Dermis blood vessel endothelial cell (primary cell): ENCODE measurements at regions not wholly inside any gene's neighbourhood (a gene's known extent, or its start where the extent isn't known, plus 50 kb on each side); places are given as distances from the start of the nearest gene placed in this dataset.

Experiments
- DNase-seq: peaks from one replicate; pipeline ENCODE4 v3.0.0; 2010

DNA sequence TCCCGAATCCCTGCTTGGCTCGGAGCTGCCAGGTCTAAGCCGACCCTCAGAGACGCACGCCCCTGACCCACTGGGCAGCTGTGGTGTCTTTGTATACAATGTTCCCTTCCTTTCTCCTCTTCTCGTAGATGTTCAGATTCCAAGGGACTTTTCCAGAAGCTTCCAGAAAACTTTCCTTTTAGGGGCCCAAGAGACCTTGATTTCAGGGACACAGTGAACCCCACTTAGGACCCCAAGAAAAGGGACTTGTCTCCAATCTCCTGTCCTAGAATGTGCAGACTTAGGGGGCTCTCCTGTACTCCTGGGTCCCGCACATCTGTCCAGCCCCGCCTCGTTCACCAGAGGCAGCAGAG lies 103.5 kb downstream of the EDN3 start:
- no peak for DNase-seq

DNA sequence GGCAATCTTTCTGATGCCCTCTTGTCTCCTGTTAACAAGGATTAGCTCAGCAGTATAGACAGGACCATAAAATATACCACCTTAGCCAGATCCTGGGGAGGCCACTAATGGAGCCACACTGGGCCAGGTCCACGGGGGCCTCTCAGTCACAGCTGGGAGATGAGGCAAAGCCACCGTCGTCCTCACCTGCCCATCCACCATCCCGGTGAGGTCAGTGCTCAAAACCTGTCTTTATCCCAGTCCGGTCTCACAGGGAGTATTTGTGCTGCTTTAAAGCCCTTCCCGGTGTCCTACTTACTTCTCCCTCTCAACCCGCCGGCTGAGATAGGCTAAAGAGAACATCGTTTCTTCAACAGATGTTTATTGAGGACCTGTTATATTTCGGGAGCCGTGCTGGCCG lies 104.3 kb downstream of the EDN3 start:
- DNase-seq = no peak

DNA sequence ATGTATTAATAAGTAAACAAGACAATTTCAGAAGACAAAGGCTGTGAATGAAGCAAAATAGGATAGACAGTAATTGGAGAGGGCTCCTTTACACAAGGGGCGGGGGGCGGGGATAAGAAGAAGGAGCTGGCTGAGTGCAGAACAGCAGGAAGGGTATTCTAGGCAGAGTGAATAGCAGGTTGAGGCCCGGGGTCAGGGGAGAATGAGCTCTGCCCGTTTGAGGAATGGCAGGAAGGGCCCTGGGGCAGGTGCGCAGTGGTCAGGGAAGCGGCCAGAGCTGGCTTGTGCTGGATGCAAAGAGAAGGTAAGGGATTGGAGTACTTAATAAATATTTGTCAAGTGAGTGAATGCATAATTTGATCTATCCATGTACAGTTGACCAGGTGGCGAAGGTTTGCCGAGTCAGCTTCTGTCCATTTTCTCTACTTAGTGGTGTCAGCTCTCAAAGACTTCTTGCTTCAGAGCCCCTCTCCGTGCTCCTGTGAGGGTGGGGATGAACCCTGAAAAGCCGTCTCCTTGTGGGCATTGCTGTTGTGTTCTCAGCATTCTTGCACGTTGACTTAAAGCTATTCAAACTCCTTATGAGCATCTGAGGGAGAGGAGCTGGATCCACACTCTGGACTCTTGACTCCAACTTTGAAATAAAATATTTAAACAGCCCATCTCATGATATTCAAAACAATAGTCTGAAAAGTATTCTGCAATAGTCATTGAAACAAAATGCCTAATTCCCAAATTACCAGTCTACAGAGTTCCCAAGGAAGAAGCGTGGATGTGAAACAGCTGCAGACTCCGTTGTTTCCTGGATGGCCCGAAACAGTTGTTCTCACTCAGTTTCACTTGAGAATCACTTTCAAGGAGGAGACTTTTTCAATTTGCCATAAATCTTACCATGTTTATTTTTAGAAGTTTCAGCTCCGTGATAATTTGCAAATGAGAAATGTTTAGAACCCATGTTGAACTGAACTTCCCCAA lies 105.1 kb downstream of the EDN3 start:
- no peak for DNase-seq

DNA sequence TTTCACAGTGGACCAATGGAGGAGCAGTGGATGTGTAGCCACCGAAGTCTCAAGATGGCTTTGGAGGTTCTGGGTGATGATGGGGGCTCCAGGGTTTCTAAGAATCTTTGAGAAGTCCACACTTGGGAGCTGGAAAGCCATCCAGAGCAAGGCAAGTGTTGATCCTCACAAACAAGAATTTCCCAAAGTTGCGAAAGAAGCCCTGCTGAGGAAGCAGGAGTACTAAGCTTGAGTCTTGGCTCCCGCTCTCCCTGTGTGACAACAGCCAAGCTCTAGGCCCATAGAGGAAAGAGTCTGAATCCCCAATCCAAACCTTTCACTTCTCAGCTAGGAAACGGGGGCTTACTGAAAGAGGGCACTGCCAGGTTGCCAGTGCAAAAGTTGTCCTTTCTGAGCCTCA lies 106.0 kb downstream of the EDN3 start:
- DNase-seq = no peak

DNA sequence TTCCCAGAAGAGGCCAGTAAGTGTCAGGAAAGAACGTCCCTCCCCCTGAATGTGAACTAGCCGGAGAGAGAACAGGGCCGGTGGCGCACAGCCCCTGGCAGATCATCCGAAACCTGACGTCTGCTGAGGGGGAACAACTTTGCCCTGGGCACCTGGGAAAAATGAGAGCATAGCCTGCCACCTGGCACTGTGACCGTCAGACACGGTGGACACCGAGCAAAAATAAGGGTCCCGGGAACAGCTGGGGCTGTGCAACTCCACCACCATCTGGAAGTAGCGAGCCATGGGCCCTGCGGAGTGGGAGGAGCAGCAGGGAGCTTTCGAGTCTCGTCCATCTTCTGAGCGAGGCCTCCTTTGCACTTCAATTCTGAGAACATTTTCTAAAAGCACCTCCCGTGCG lies 110.8 kb downstream of the EDN3 start:
- no peak for DNase-seq

DNA sequence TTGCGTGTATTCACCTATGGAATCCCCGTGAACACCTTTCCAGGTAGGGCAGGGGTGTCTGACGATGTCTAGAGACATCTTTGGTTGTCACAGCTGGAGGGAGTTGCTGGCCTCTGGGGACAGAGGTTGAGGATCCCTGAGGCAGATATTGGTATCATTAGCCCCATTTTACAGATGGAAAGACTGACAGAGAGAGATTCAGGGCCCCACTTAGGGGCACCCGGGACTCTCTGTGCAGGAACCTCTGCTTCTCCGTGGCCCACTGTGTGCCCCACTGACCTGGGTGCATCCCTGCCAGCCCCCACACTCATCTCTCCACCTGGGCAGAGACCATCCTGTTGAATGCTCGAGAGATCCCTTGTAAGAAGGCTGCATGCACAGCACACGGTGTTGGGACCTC lies 111.2 kb downstream of the EDN3 start:
- DNase-seq = no peak

DNA sequence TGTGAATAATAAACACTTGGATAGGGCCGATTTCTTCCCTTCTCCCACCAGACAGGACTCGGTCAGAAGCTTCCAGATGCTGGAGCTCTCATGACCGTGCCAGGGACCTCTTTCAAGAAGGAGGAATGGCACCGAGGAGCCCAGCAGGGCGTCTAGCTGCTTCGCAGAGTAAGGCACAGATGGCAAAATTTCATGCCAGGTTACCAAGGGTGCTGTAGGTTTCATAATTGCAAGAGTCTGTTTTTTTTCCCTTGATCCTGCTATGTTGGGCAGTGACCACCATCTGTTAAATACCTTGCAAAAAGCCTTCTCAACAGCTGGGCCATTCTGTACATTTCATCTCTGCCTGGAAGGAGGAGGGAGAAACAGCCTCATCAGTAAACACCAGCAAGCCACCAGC lies 111.8 kb downstream of the EDN3 start:
- DNase-seq = no peak

DNA sequence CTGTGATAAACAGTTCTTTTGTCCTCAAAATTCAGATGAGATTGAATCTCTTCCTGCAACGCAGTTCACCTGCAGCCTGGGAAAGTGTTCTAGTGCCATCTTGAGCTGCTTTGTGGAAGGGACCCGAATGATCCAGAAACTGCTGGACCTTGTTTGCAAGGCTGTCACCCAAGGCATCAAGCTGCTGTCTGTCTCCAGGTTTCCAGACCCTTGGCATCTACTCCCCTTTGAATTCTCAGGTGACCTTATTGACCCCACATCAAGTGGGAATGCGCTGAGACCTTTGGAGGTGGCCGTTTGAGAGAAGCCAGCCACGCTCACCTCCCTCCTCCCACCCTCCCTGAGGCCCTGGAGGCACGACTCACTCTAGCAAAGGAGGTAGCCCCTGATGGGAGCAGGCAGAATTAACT lies 112.5 kb downstream of the EDN3 start:
- no peak for DNase-seq

DNA sequence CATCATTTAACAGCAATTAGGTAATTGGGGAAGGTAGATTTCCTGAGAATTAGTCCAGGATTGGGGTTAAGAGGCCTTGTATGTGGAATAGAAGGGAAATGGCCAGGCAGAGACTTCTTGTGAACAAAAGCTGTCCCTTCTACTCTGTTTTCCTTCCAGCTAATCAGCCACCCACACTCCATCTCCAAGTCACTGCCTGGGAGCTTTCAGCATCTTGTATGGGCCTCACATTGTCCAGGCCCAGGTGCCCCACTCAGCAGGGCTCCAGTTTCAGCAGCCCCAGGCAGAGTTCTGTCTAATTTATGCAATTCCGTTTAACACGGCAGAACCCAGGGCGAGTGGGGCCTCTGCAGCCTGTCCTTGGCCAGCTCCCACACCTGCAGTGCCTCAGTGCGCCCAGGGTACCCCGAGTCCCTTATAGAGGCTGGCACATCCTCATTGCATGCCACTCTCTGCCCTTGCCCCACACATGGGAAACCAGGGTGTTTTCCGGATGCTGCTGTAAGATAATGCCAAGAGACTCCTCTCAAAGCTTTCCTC lies 113.0 kb downstream of the EDN3 start:
- no peak for DNase-seq

DNA sequence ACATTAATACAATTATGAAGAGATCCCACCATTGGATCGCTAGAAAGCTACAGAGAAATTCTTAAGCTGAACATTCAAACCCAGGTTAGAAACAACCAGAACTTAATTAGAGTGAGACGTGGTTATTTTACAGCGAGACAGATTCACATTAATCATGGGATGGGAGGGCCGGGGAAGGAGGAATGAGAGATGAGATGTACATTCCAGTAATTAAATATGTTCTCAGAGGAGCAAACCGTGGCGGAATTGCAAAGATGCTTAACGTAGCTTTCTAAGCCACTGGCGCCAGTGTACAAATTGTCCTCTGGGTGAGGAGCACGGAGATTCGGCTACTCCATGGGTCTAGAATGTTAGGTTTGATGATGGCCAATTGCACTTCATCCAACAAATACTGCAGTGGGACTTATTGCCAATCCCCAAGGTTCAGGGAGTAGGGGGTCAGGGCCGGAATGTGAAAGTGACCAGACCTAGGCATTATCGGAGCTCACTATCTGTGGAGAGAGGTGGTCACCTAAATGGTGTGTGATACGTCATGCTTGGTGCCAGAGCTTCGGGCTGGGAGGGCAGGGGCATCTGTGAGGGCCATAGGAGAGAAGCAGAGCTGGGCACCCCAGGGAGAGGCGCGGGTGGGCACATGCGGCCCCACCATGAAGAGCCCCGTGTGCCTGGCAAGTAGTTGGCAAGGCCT lies 114.7 kb downstream of the EDN3 start:
- DNase-seq = no peak

DNA sequence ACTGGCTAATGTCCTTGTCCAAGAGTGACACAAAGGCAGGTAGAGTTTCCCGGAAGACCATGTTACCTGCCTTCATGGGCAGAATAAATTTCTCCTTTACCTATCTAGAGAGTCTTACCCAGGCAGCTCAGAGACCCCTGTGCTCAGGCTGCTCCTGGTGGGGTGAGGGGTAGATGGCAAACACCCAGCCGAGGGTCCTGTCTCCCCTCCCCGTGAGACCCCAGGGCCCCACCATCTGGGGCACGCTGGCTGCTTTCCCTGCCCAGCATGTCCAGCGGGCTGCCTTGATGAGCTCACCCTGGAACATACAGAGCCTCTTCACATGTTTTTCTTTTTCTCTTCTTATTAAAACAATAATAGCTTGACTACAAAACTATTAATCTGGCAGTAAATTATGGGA lies 116.5 kb downstream of the EDN3 start:
- no peak for DNase-seq

DNA sequence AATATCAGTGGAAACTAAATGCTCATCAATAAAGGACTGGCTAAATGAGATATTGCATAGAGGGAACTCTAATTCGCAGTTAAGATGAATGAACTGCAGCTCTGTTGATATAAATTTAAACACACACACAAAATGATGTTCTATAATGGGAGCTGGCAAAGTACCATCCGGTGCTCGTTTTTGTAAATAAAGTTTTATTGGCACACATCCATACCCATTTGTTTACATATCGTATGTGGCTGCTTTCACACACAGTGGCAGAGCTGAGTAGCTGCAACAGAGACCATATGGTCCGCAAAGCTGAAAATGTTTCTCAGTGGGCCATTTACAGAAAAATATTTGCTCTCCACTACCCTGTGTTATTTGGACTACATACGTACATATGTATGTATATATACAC lies 120.7 kb downstream of the EDN3 start:
- DNase-seq = no peak

DNA sequence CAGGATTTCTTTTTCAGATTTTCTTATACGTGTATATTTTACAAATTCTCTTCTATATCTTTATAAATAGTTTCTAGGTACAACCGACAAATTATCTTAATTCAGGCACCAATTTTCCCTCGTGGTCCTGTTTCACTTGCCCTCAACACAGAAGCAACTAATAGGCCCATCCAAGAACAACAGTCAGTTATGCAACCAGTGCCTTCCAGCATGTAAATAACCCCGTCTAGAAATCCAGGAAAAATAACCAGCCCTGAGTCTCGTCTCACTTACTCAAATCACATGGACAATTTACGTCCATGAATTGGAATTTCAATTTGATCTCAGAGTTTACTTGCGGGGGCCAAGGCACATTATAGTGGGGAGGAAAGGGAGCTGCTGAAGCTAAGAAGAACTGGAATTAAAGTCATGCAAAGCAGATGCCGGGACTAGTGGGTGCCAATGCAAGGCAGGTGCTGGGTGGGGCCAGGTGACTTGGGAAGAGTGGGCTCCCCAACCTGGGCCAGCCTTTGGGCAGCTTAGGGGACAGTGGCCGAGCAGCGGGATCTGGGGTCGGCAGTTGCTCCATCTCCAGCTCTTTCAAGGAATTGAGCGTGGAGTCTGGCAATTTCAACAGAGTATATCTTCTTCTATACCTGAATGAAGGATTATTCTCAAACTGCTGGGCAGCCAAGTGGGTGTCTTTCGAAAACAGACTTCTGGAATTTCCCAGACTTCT lies 121.7 kb downstream of the EDN3 start:
- DNase-seq = no peak

DNA sequence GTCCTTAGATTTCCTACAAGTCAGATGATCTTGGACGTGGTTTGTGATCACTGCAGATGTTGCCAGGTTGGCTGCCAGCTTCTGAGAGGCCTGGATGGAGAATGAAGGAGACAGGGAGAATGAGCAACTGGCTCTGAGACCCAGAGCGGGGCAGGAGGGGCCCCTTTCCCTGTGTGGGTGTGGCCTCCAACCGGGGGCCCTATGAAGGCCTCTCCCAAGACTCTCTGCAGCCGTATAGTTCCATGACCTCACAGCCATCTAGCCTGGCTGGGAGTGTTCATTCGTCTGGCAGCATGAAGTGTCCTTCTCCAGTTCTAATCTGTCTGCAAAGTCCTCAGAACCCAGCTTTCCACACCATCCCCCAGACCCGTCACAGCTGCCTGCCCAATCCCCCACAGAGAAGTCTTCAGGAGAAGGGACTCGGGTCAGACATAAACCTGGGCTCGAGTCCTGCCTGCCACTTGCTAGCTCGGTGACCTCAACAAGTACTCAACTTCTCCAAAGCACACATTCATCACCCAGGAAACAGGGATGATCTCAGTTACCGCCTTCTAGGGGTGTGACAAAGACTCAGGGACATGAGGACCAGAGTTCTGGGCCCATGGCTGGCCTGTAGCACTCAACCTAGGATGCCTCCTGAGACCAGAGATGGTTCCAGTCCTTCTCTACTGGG lies 122.6 kb downstream of the EDN3 start:
- DNase-seq = no peak

DNA sequence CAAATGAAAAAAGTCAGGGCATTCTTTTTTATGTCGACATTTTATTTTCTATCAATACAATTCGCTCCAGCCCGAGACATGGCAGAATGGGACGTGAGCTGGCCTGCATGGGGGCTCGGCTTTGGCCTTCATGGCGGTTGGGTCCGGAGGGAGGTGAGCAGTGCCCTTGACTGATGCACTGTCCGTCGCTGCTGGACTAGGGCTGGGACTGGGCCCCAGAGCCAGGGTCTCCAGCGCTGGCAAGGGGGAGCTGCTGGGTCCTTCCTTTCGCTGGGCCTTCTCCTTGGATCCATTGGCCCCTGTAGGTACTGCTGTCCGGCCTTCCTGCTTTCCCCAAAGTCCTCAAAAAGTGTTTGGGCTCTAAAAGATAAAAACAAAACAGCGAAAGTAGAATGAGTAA lies 124.6 kb downstream of the EDN3 start:
- no peak for DNase-seq

DNA sequence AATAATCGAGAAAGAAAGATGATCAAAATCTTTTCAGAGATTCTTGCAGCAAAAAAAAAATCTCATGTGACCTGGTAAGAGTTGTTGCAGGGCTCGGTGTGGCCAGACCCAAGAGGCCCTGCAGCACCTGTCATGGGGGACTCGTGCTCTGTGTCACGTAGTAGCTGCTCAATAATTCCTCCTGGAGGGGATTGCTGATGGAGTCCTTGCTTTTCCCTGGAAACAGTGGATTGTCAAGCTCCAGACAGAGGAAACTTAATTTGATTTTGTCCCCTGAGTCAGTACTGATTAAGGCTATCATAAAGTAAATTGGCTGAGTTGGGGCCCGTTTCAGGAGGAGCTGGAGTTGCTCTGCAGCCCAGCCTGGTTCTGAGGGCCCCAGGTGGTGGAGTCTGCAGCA lies 125.2 kb downstream of the EDN3 start:
- DNase-seq = no peak

DNA sequence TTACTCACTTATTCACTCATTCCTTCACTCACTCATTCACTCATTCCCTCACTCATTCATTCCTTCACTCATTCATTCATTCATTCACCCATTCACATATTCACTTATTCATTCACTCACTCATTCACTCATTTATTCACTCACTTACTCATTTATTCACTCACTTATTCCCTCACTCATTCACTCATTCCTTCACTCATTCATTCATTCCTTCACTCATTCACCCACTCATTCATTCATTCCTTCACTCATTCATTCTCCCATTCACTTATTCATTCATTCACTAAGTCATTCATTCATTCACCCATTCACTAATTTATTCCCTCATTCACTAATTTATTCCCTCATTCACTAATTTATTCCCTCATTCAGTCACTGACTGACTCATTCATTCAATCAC lies 127.6 kb downstream of the EDN3 start:
- DNase-seq = no peak

DNA sequence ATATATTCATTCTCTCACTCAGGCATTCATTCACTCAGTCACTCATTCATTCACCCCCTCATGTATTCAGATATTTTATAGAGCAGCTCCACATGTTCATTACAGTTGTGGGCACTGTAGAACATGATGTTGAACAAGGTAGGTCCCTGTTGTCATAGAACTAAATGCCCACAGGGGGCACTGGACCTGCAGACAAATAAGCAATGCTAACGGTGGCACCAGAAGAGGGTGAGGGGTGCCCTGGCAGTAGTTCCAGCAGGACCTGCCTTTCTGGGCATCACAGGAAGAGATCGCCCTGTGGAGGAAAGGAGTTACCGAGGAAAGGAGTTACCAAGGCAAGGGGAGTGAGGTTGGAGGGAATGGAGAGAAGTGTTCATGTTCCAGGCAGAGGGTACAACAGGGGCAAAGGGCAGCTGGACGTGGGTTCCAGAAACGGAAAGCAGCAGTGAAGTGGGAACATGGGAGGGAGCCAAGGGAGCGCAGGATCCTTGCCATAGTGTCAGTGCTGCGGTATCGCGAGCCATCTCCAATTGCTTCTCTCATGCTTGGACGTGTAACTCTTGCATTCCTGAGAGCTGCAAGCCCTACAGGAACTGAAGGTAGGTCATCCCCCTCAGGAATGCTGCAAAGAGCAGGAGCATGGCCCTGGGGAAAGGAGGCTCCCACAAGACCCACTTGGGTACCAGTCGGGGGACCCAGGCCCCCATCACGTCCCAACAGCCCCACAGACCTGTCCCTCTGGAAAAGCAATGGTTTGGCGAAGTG lies 128.2 kb downstream of the EDN3 start:
- no peak for DNase-seq

DNA sequence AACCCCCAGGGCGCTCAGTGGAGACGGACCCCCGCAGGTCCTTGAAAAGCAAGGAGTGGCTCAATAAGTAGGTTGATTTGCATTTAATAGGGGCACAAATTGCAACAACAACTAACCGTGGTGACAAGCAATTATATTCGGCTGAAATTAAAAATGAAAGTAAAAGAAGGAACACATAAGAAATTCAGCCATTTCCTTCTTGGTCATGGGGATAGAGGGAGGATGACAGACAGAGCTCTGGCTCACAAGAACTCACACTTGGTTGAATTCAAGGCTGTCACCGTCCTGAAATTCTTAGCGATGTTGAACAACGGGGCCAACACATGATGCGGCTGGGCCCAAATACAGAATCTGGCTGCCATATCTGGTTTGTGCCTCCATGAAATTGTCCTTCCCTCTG lies 129.0 kb downstream of the EDN3 start:
- DNase-seq = no peak

DNA sequence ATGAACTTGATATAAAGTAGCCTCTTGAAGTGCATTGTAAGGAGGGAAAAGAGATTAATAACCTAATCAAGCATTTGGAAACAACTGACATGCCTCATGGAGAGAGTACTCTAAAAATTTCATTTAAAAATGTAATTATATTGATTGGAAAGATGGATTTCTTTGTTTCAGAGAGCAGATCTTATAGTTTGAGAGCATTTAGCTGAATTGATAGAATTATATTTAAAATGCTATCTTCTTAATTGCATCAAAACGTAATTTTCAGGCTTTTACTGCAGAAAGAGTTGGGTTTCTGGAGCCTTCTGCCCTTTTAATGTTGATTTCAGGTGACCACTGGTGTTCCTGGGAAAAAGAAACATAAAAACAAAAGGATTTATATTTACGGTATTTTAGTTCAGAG lies 130.6 kb downstream of the EDN3 start:
- DNase-seq = no peak

DNA sequence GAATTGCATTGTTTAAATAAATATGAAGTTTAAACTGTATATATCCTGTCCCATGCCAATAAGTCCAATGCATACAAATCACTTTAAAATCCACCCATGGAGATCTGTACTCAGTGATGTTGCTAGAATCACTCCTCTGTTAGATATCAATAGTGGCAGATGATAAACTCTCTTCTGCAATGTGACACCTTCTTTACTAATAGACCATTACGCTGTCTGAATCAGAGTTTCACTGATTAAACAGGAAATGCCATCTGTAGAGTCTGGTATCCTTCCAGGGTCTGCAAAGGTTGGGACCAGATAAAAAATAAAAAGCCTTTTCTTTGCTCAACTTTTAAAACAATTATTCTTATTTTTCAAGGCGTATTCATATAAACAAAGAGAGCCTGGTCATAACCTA lies 134.5 kb downstream of the EDN3 start:
- DNase-seq = no peak

DNA sequence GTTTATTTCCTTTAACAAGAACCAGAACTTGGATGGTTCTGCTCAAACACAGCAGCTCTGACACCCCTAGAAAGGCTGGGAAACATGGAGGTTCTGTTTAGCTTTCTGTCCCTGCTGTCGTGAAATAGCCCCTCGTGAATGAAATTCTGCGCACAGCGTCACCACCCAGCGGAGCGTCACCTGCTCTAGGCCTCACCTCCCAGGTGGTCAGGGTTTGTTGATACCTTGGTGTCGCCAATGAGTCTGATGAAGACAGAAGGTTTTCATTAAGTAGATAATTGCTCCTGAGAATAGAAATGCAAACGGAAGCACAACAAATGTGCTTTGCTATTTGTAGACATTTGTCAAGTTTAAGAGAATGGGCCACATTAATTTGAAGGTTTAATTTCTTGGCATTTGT lies 135.1 kb downstream of the EDN3 start:
- no peak for DNase-seq
